Hematopoietic multipotent progenitor cell treated with erythropoietin and hydrocortisone succinate and interleukin-3 and kit ligand, for 6 days (in vitro differentiated cells): ENCODE measurements at regions not wholly inside any gene's neighbourhood (a gene's known extent, or its start where the extent isn't known, plus 50 kb on each side); places are given as distances from the start of the nearest gene placed in this dataset.
A peak's percentile ranks its signal among the peaks of the same experiment; 100 is the strongest.

Source experiments
- DNase-seq: peaks from one replicate; pipeline ENCODE4 v3.0.0-alpha.2; 2015

- no peak for DNase-seq
Observed at GRCh38 chr20:62563561-62563960, 78.7 kb upstream of the SLCO4A1 start.

- no peak for DNase-seq
Observed at GRCh38 chr20:62564456-62565245, 77.7 kb upstream of the SLCO4A1 start.

GRCh38 chr20:62566266-62566665 lies 76.0 kb upstream of the SLCO4A1 start:
- no peak for DNase-seq

- no peak for DNase-seq
Observed at GRCh38 chr20:62566771-62567170, 75.5 kb upstream of the SLCO4A1 start.

GRCh38 chr20:62567246-62568044 lies 74.9 kb upstream of the SLCO4A1 start:
- DNase-seq, result no peak

GRCh38 chr20:62568045-62568389 lies 74.3 kb upstream of the SLCO4A1 start:
- no peak for DNase-seq

DNA sequence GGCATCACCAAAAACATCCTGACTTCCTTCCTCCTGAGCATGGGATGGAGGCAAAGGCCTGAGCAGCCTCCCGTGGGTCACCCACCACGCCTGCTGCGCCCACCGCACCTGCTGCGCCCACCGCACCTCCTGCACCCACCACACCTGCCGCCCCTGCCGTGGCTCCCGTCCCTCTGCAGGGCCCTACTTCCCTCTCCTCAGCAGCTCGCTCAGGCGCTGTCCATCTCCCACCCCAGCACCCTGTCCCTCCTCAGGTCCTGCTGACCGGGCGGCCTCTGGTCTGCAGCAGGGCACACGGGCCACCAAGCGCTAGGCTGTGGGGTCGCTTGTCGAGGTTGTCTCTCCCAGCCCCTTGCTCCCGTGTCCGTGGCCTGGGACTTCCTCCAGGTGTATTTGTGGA lies 72.7 kb upstream of the SLCO4A1 start:
- DNase-seq, result no peak

GRCh38 chr20:62570403-62570802 lies 71.9 kb upstream of the SLCO4A1 start:
- no peak for DNase-seq

DNA sequence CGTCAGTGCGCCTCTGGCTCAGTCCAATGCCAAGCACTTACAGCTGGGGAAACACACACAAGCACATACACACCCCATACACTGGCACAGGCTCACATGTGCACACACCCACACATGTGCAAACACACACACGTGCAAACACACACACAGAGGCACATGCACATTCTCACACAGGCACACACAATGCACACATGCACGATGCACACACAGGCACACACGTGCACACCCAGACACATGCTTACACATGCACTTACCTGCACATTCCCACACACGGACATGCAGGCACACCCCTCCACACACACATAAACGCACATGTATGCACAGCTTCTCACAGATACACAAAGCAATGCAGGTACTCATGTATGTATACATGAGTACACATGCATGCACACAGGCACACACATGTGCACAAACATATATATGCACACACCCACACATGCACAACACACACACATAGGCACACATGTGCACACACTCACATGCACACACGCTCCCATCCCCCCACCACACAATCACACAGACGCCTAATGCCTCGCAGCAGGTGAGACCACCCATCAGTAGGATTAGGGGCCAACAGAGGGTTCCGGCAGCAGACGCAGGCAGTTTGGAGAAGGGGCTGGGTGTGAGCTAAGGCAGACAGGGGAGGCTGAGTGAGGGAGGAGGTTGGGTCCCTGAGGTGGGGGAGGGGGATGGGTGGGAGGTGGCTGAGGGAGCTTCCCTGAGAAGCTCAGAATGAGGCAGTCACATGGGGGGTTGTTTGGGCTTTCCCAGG lies 71.2 kb upstream of the SLCO4A1 start:
- no peak for DNase-seq

DNA sequence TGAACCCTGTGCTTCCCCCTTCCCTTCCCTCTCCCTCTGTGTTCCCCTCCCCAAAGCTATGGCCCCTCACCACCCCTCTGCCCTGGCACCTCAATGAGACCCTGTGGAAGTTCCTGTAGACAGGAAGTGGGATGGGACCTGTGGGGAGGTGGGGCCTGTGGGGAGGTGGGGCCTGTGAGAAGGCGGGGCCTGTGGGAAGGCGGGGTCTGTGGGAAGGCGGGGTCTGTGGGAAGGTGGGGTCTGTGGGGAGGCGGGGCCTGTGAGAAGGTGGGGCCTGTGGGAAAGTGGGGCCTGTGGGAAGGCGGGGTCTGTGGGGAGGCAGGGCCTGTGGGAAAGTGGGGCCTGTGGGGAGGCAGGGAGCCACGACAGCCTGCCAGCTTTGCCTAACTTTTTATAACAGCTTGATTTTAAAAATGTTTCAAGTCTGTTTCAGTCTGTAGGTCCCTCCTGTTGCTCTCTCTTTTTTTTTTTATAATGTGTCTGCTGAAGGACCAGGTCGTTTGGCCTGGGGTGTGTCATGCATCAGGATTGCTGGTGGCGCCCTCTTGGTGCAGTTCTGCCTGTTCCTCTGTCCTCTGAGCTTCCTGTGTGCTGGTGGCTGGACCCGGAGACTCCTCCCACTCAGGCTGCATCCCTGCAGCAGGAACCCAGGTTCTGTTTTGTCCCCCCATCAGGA lies 70.5 kb upstream of the SLCO4A1 start:
- peak; percentile 73 for DNase-seq

- no peak for DNase-seq
Observed at GRCh38 chr20:62572980-62573379, 69.3 kb upstream of the SLCO4A1 start.

GRCh38 chr20:62573817-62574216 lies 68.5 kb upstream of the SLCO4A1 start:
- DNase-seq, result no peak

- no peak for DNase-seq
Observed at GRCh38 chr20:62574230-62574993, 67.9 kb upstream of the SLCO4A1 start.

DNA sequence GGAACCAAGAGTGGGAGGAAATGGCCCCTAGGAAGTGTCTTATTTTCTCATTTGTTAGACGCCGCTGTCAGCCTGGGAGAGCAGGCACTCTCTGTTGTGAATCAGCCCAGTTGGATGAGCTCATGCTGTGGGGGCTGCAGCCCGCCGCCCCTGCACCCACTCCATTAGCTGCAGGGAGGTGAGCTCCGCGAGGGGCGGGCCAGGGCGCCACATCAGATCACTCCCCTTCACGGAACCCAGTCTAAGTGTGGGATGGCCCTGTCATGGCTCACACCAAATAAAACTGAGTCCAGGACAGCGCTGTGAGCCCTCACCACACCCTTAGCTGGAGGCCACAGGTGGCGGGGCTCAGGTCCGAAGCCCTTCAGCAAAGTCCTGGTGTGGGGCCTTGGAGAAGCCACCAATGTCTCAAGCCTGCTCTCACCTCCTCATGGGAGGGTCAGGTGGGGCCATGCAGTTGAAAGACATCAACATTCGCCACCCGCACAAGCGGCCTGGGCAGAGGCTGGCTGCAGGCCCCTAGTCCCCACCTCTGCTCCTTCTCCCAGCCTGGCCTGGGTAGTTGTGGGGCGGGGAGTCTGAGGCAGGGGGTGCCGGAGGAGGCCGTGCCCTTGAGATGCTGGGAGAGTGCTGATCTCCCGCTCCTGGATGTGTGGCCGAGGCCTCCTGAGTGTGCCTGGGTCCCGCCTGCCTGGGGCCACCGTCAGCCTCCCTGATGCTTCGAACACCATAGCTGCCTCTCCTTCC lies 66.2 kb upstream of the SLCO4A1 start:
- no peak for DNase-seq

DNA sequence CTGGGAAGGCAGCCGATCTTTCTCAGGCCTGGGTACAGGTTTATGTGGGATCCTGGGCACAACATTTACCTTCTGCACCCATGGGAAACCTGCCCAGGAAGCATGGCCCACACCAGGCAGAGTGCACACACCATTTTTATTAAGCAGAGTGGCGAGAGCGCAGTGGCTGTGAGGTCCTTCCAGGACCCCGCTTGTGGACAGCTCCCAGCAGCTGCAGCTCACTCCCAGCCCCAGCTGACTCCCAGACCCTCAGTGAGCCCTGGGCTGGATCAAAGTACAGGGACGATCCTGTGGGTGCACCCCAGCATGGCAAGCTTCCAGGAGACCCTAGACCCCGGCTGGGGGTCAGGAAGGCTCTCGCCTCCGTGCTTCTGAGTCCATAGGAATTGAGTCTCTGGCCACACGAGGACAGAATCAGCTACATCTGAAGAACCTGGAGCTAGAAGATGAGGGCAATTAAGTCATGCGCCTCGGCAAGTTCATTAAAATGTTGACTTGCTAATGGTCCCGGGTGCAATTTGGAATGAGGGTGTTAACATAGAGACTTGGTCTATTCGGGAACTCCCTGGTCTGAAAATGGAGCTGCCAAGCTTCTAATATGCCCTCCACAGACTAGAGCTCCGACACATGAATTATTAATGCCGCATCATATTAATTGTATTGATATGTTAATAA lies 65.4 kb upstream of the SLCO4A1 start:
- DNase-seq, result peak; percentile 57

GRCh38 chr20:62577490-62577836 lies 64.8 kb upstream of the SLCO4A1 start:
- DNase-seq, result no peak

DNA sequence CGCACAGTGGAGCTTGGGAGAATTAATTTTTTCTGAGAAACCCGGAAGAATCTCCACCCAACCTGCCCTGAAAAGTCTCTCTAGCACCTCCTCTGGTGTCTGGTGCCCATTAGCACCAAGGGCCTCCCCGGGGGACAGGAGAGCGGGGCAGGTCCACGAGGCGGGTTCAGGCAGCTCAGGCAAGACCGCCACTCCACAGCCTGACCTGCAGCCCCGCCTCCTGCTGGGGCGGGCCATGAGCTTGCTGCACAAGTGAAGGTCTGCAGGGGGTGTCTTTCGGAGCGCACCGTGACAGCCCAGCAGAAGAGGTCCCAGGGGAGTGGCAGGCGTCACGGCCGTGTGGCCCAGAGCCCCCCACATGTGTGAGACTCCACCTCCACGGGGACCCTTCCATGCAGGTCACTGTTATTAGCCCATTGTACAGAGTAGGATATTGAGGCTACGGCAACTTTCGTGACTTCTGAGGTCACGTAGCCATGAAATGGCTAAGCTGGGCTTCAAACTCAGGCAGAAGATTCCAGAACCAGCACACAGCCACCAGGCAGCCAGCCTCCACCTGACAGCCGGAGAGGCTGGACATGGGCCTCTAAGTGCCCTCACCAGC lies 63.9 kb upstream of the SLCO4A1 start:
- DNase-seq, result peak; percentile 27

- no peak for DNase-seq
Observed at GRCh38 chr20:62580052-62580451, 62.3 kb upstream of the SLCO4A1 start.

DNA sequence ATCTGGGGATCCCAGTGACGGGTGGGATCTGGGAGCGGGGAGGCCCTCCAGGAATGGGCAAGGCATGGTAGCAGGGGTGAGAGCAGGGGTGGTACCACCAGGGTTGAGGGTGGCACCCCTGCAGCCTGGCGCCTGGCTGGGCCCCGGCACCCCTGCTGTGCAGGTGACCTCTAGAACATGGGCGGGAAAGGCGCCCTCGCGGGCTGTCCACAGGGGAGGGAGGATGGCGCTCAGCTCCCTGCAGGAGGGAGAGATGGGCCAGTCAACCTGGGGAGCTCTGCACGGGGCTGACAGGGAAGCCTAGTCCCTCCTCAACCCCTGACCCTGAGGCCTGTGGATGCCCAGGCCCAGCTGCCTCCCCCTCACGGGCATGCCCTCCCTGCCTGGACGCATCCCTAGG lies 61.6 kb upstream of the SLCO4A1 start:
- no peak for DNase-seq

DNA sequence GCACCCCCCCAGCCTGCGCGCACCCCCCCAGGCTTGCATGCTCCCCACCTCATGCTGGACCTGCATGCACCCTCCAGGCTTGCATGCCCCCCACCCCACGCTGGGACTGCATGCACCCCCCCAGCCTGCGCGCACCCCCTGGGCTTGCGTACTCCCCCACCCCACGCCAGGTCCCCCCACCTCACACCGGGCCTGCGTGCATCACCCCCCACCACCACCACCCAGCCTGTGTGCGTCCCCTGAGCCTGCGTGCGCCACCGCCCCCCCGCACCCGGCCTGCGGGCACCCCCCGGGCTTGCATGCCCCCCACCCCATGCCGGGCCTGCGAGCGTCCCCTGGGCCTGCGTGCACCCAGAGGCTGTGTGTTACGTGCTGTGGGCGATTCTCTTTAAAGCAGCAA lies 61.0 kb upstream of the SLCO4A1 start:
- DNase-seq, result no peak

DNA sequence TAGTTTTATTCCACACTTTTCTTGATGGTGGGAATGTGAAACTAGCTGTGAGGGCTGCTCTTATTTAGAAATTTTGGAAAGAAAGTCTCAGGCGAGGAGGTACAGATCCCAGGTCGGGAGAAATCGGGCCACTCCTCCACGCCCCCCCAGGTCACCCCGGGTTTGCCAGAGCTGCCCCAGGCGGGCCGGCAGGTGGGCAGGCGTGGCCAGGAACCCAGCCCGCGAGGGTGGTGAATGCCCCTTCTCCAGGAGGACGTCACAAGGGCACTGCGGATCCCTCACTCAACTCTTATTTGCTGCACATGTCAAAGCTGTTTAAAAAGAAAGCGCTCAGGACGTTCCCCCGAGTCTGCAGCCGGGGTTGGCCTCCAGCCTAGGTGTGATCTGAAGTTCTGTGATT lies 60.5 kb upstream of the SLCO4A1 start:
- DNase-seq, result no peak
